ENCODE measurements at regions not wholly inside any gene's neighbourhood (a gene's known extent, or its start where the extent isn't known, plus 50 kb on each side); places are given as distances from the start of the nearest gene placed in this dataset.
"Not testable (repeated sequence)": the region's sequence is repeated elsewhere in the genome, so short reads cannot be mapped to it uniquely, and the experiment has no call there.

DNA sequence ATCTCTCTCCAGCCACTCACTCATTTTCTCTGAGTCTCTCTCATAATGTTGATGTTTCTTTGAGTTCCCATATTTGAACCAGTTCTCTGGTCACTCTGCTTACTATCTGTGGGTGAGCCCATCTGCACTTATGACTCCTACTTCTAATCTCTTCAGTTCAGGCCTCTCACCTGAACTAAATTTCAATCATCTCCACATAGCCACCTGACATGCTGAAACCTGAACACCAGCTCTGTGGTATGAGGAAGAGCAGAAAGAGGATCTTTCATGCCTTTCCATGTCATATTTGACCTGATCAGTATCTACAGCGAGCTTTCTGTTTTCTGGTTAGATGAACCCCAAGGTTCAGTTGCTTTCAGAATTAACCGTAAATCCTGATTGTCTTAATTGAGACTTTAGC is 122.2 kb upstream of the ESX1 start:
- Mint-ChIP-seq H3K27ac (no peak overlapping the region), H3K4me1 (no peaks in the 10 kb centered on the region), H3K27me3 (ENCODE audit: low read depth in 2 of 2) (peaks cover 9 to 18% of the 10 kb centered on the region in 2 donors), H3K9me3 (no peaks in the 10 kb centered on the region), H3K4me3 (no peak overlapping the region), H3K36me3 (no peaks in the 10 kb centered on the region)
- DNase-seq: no peak
- ATAC-seq: no peak
- no peak overlapping the region for H3K4me3 ChIP-seq (ENCODE audit: low read length)
- WGBS (ENCODE audit: insufficient coverage): 100% methylated on average over 1 of the region's 2 CpGs
- no peaks in the 10 kb centered on the region for H3K27me3 ChIP-seq (ENCODE audit: control insufficient read depth, insufficient read depth, low read length)
- H3K9me3 ChIP-seq (ENCODE audit: control insufficient read depth, insufficient read depth, low read length): no peaks in the 10 kb centered on the region
- H3K27ac ChIP-seq (ENCODE audit: low read length): no peak overlapping the region
- intact Hi-C loops (cut with micrococcal nuclease): no loop called here
- H3K4me1 ChIP-seq (ENCODE audit: control insufficient read depth, insufficient read depth, low read length): no peaks in the 10 kb centered on the region
- no peaks in the 10 kb centered on the region for H3K36me3 ChIP-seq (ENCODE audit: control insufficient read depth, insufficient read depth, low read length)
- TF ChIP-seq, protein P1, sequence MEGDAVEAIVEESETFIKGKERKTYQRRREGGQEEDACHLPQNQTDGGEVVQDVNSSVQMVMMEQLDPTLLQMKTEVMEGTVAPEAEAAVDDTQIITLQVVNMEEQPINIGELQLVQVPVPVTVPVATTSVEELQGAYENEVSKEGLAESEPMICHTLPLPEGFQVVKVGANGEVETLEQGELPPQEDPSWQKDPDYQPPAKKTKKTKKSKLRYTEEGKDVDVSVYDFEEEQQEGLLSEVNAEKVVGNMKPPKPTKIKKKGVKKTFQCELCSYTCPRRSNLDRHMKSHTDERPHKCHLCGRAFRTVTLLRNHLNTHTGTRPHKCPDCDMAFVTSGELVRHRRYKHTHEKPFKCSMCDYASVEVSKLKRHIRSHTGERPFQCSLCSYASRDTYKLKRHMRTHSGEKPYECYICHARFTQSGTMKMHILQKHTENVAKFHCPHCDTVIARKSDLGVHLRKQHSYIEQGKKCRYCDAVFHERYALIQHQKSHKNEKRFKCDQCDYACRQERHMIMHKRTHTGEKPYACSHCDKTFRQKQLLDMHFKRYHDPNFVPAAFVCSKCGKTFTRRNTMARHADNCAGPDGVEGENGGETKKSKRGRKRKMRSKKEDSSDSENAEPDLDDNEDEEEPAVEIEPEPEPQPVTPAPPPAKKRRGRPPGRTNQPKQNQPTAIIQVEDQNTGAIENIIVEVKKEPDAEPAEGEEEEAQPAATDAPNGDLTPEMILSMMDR (IDR thresholded peaks at IDR 0.05): no peak

DNA sequence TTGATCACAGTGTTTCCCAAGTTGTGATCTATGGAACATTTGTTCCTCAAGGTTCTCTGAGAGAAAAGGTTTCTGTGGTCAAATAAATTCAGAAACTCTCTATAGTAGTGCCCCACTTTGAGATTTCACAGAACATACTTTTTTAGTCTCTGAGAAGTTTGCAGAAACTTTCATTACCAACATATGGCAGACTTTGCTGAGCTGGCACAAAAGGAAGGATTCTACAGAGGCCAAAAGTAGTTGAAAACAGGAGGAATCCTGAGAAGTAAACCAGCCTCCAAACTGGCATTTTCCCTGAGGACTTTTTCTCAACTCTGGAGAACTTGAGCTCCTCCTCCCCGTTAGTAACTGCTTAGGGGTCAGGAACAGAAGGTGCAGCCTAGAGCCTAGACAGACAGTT is 117.8 kb upstream of the ESX1 start:
- no peaks in the 10 kb centered on the region for H3K36me3 Mint-ChIP-seq
- intact Hi-C loops (cut with micrococcal nuclease): no loop called here
- TF ChIP-seq, protein P1 (IDR thresholded peaks at IDR 0.05): no peak
- no peak overlapping the region for H3K27ac Mint-ChIP-seq
- peaks cover 0 to 8% of the 10 kb centered on the region in 2 donors for H3K27me3 Mint-ChIP-seq (ENCODE audit: low read depth in 2 of 2)
- H3K4me1 Mint-ChIP-seq: no peaks in the 10 kb centered on the region
- H3K9me3 ChIP-seq (ENCODE audit: control insufficient read depth, insufficient read depth, low read length): no peaks in the 10 kb centered on the region
- no peak overlapping the region for H3K4me3 ChIP-seq (ENCODE audit: low read length)
- no peak overlapping the region for H3K27ac ChIP-seq (ENCODE audit: low read length)
- no peaks in the 10 kb centered on the region for H3K36me3 ChIP-seq (ENCODE audit: control insufficient read depth, insufficient read depth, low read length)
- H3K4me1 ChIP-seq (ENCODE audit: control insufficient read depth, insufficient read depth, low read length): no peaks in the 10 kb centered on the region
- no peak for ATAC-seq
- 75% methylated on average over 1 of the region's 1 CpG for WGBS (ENCODE audit: insufficient coverage)
- H3K9me3 Mint-ChIP-seq: no peaks in the 10 kb centered on the region
- H3K4me3 Mint-ChIP-seq: no peak overlapping the region
- H3K27me3 ChIP-seq (ENCODE audit: control insufficient read depth, insufficient read depth, low read length): no peaks in the 10 kb centered on the region
- no peak for DNase-seq

DNA sequence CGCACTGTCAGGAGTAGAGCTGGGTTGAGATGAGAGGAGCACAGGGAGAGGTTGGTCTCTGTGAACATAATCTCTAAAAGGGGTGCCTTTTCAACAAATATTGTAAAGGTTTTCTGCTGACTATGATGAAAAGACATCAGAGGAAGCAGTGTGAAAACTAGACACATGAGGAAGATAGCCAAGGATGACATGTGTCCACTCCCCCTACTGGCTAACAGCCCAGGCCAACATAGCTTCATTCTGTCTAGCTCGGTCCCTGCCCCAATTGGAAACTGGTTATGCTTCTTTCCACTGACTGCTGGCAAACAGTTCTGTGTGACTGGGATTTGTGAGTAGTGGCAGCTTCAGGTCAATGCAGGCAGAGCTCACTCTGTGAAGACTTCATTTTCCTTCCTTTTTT is 115.4 kb upstream of the ESX1 start:
- Histone ChIP-seq H3K27ac (ENCODE audit: low read length) (no peak overlapping the region), H3K9me3 (ENCODE audit: control insufficient read depth, insufficient read depth, low read length) (no peaks in the 10 kb centered on the region), H3K4me3 (ENCODE audit: low read length) (no peak overlapping the region), H3K27me3 (ENCODE audit: control insufficient read depth, insufficient read depth, low read length) (no peaks in the 10 kb centered on the region), H3K4me1 (ENCODE audit: control insufficient read depth, insufficient read depth, low read length) (no peaks in the 10 kb centered on the region), H3K36me3 (ENCODE audit: control insufficient read depth, insufficient read depth, low read length) (no peaks in the 10 kb centered on the region)
- H3K27ac Mint-ChIP-seq: no peak overlapping the region
- ATAC-seq: no peak
- H3K4me1 Mint-ChIP-seq: no peaks in the 10 kb centered on the region
- intact Hi-C loops (cut with micrococcal nuclease): no loop called here
- WGBS (ENCODE audit: insufficient coverage): 80% methylated on average over 2 of the region's 2 CpGs
- no peak overlapping the region for H3K4me3 Mint-ChIP-seq
- H3K27me3 Mint-ChIP-seq (ENCODE audit: low read depth in 2 of 2): peaks cover 0 to 2% of the 10 kb centered on the region in 2 donors
- no peaks in the 10 kb centered on the region for H3K36me3 Mint-ChIP-seq
- TF ChIP-seq, protein P1 (IDR thresholded peaks at IDR 0.05): no peak
- no peaks in the 10 kb centered on the region for H3K9me3 Mint-ChIP-seq
- no peak for DNase-seq

DNA sequence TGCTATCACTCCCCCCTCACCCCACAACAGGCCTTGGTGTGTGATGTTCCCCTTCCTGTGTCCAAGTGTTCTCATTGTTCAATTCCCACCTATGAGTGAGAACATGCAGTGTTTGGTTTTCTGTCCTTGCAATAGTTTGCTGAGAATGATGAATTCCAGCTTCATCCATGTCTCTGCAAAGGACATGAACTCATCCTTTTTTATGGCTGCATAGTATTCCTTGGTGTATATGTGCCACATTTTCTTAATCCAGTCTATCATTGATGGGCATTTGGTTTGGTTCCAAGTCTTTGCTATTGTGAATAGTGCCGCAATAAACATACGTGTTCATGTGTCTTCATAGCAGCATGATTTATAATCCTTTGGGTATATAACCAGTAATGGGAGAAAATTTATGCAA is 106.0 kb upstream of the ESX1 start:
- intact Hi-C loops (cut with micrococcal nuclease); H3K36me3 Mint-ChIP-seq; H3K9me3 ChIP-seq (ENCODE audit: control insufficient read depth, insufficient read depth, low read length); H3K4me1 Mint-ChIP-seq; H3K4me1 ChIP-seq (ENCODE audit: control insufficient read depth, insufficient read depth, low read length); H3K9me3 Mint-ChIP-seq; H3K36me3 ChIP-seq (ENCODE audit: control insufficient read depth, insufficient read depth, low read length); H3K27ac ChIP-seq (ENCODE audit: low read length); H3K27ac Mint-ChIP-seq; ATAC-seq; DNase-seq; H3K4me3 Mint-ChIP-seq; H3K4me3 ChIP-seq (ENCODE audit: low read length); H3K27me3 ChIP-seq (ENCODE audit: control insufficient read depth, insufficient read depth, low read length): not testable (repeated sequence)
- H3K27me3 Mint-ChIP-seq (ENCODE audit: low read depth in 2 of 2): peaks cover 2 to 34% of the 10 kb centered on the region in 2 donors
- 96% methylated on average over 2 of the region's 2 CpGs for WGBS (ENCODE audit: insufficient coverage)

All from natural killer cell (primary cell).